SU-DHL-6 (cell line): ENCODE measurements at regions not wholly inside any gene's neighbourhood (a gene's known extent, or its start where the extent isn't known, plus 50 kb on each side); places are given as distances from the start of the nearest gene placed in this dataset.

Experiments
- CTCF ChIP-seq: fragments of 200-600 bp; sonication (generic); IDR thresholded peaks from one replicate; pipeline ENCODE4 v1.5.1; 2017; ENCODE audit warnings: antibody characterized with exemption, mild to moderate bottlenecking, low read length, moderate library complexity; ENCODE audit not compliant: insufficient read depth, poor library complexity, severe bottlenecking
- EZH2phosphoT487 ChIP-seq: fragments of 200-600 bp; sonication (generic), shearing (Covaris generic); conservative IDR thresholded peaks from 2 replicates; pipeline ENCODE4 v1.6.1; 2018; ENCODE audit warnings: mild to moderate bottlenecking, antibody characterized with exemption, low read length, moderate library complexity, mixed read lengths

DNA sequence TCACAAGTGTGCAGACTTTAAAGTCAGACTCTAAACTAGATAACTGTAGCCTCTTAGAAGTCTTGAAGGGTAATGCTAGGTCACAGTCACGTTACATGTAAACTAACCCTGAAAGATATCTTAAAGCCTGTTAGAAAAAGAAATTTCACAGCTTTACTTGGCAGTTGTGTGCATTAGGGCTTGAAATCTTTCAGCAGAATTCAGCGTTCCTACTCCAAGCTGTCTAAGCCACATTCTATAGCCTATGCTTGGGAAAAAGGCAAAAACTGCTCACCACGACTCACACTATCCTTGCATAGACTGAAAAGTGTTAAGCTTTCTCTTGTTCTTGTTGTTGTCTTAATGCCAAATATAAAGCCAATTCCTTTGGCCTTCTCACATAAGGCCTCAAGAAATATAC is 338.0 kb upstream of the SASH1 start:
- TF ChIP-seq CTCF (no peak), EZH2phosphoT487 (no peak)
